ENCODE measurements at regions not wholly inside any gene's neighbourhood (a gene's known extent, or its start where the extent isn't known, plus 50 kb on each side); places are given as distances from the start of the nearest gene placed in this dataset.

- Mint-ChIP-seq H3K27ac (ENCODE audit: unreplicated experiment) (no peak overlapping the region), H3K9me3 (ENCODE audit: unreplicated experiment) (no peaks in the 10 kb centered on the region)
Observed at GRCh38 chr3:70740872-70741271, 428.4 kb upstream of the MDFIC2 start.

GRCh38 chr3:70740071-70740470 lies 427.6 kb upstream of the MDFIC2 start:
- DNase-seq: no peak
- intact Hi-C loops (cut with micrococcal nuclease; ENCODE audit: unreplicated experiment): no loop called here
- POLR2A ChIA-PET: no interaction called here
- no peak overlapping the region for H3K27ac Mint-ChIP-seq (ENCODE audit: unreplicated experiment)
- H3K9me3 Mint-ChIP-seq (ENCODE audit: unreplicated experiment): no peaks in the 10 kb centered on the region
- Histone ChIP-seq H3K36me3 (ENCODE audit: control insufficient read depth, insufficient read depth, low read length) (no peaks in the 10 kb centered on the region), H3K4me3 (ENCODE audit: low read depth, low read length) (no peak overlapping the region), H3K9me3 (no peaks in the 10 kb centered on the region), H3K27me3 (replicated peaks; ENCODE audit: control insufficient read depth, insufficient read depth, low read length) (no peaks in the 10 kb centered on the region), H3K4me1 (peaks cover 8% of the 10 kb centered on the region)
- no peaks in the 10 kb centered on the region for H3K27me3 Mint-ChIP-seq (ENCODE audit: insufficient read depth, unreplicated experiment)
- peaks cover 5% of the 10 kb centered on the region for H3K4me1 Mint-ChIP-seq (ENCODE audit: low read depth, unreplicated experiment)
- CTCF ChIA-PET: no interaction called here
- no peaks in the 10 kb centered on the region for H3K36me3 Mint-ChIP-seq (ENCODE audit: insufficient read depth, unreplicated experiment)
- no peak overlapping the region for H3K4me3 Mint-ChIP-seq (ENCODE audit: unreplicated experiment)
- TF ChIP-seq CTCF (IDR thresholded peaks at IDR 0.05; ENCODE audit: insufficient read depth in 1 of 2, low read depth in 1 of 2, low read length in 1 of 2, severe bottlenecking in 1 of 2, unreplicated experiment in 1 of 2): no peak
- no TSS peak for BruUV-seq (replicated peaks)

More at GRCh38 chr3:70740872-70741271, 428.4 kb upstream of the MDFIC2 start:
- Histone ChIP-seq H3K4me3 (ENCODE audit: low read depth, low read length) (no peak overlapping the region), H3K36me3 (ENCODE audit: control insufficient read depth, insufficient read depth, low read length) (no peaks in the 10 kb centered on the region), H3K4me1 (peaks cover 8% of the 10 kb centered on the region), H3K27me3 (replicated peaks; ENCODE audit: control insufficient read depth, insufficient read depth, low read length) (no peaks in the 10 kb centered on the region), H3K9me3 (no peaks in the 10 kb centered on the region)
- ChIA-PET POLR2A (no interaction called here), CTCF (no interaction called here)
- intact Hi-C loops (cut with micrococcal nuclease; ENCODE audit: unreplicated experiment): no loop called here
- no peak for DNase-seq
- TF ChIP-seq CTCF (IDR thresholded peaks at IDR 0.05; ENCODE audit: insufficient read depth in 1 of 2, low read depth in 1 of 2, low read length in 1 of 2, severe bottlenecking in 1 of 2, unreplicated experiment in 1 of 2): no peak
- Mint-ChIP-seq H3K4me1 (ENCODE audit: low read depth, unreplicated experiment) (peaks cover 5% of the 10 kb centered on the region), H3K36me3 (ENCODE audit: insufficient read depth, unreplicated experiment) (no peaks in the 10 kb centered on the region), H3K4me3 (ENCODE audit: unreplicated experiment) (no peak overlapping the region), H3K27me3 (ENCODE audit: insufficient read depth, unreplicated experiment) (no peaks in the 10 kb centered on the region)
- BruUV-seq (replicated peaks): no TSS peak

GRCh38 chr3:70738291-70738681 lies 425.8 kb upstream of the MDFIC2 start:
- Histone ChIP-seq H3K4me3 (ENCODE audit: low read depth, low read length) (no peak overlapping the region), H3K36me3 (ENCODE audit: control insufficient read depth, insufficient read depth, low read length) (no peaks in the 10 kb centered on the region), H3K4me1 (peaks cover 8% of the 10 kb centered on the region), H3K27me3 (replicated peaks; ENCODE audit: control insufficient read depth, insufficient read depth, low read length) (no peaks in the 10 kb centered on the region), H3K9me3 (no peaks in the 10 kb centered on the region)
- ChIA-PET CTCF (interaction anchor here (0.6 kb wide), 1 partner anchor 928 kb away, joined by 3 read pairs; no protein-coding TSS in a partner anchor), POLR2A (no interaction called here)
- intact Hi-C loops (cut with micrococcal nuclease; ENCODE audit: unreplicated experiment): no loop called here
- no peak for TF ChIP-seq CTCF (IDR thresholded peaks at IDR 0.05; ENCODE audit: insufficient read depth in 1 of 2, low read depth in 1 of 2, low read length in 1 of 2, severe bottlenecking in 1 of 2, unreplicated experiment in 1 of 2)
- no peak overlapping the region for H3K27ac Mint-ChIP-seq (ENCODE audit: unreplicated experiment)
- H3K9me3 Mint-ChIP-seq (ENCODE audit: unreplicated experiment): no peaks in the 10 kb centered on the region
- H3K27me3 Mint-ChIP-seq (ENCODE audit: insufficient read depth, unreplicated experiment): peaks cover 9% of the 10 kb centered on the region
- no peak overlapping the region for H3K4me3 Mint-ChIP-seq (ENCODE audit: unreplicated experiment)
- BruUV-seq (replicated peaks): no TSS peak
- H3K36me3 Mint-ChIP-seq (ENCODE audit: insufficient read depth, unreplicated experiment): no peaks in the 10 kb centered on the region
- no peaks in the 10 kb centered on the region for H3K4me1 Mint-ChIP-seq (ENCODE audit: low read depth, unreplicated experiment)
- no peak for DNase-seq

Data from Caco-2 (cell line).